NCI-H460 (cell line): ENCODE measurements at regions not wholly inside any gene's neighbourhood (a gene's known extent, or its start where the extent isn't known, plus 50 kb on each side); places are given as distances from the start of the nearest gene placed in this dataset.

Experiments
- DNase-seq: peaks from one replicate; pipeline ENCODE4 v3.0.0-alpha.2; 2016; ENCODE audit warnings: low read depth; ENCODE audit errors: extremely low read depth

DNA sequence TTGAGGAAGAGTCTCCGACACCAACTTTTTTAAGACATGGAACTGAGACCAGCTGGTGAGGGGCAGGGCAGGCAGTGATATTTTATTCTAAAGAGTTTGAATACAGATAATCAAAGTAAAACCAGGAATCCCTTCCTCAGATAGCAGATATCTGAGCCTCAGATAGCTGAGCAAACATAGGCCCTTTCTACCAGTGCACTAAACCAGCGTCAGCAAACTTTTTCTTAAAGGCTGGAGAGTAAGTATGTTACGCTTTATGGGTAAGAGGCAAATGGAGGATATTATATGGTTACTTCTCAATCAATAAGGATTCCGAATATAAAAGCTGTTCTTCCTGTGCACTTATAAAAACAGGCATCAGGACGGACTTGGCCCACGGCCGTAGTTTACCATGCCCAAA, 73.9 kb downstream of the WNT5A start:
- no peak for DNase-seq

DNA sequence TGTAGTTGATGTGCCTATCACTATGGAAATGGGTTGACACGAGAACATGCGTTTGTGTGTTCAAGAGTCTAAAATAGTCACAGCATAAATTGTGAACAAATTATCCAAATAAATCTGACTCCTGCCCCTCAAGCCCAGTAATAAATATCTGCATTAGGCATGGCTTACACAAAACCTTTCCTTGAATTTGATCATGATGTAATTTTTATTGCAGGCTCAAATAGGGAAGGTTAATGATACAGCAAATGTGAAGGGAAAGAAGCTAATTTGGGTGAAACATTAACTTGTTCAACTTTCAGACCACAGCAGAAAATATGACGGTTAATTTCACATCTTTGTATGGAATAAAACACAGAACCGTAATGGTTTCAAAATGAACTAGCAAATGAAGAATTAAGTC, 74.6 kb downstream of the WNT5A start:
- DNase-seq = no peak

DNA sequence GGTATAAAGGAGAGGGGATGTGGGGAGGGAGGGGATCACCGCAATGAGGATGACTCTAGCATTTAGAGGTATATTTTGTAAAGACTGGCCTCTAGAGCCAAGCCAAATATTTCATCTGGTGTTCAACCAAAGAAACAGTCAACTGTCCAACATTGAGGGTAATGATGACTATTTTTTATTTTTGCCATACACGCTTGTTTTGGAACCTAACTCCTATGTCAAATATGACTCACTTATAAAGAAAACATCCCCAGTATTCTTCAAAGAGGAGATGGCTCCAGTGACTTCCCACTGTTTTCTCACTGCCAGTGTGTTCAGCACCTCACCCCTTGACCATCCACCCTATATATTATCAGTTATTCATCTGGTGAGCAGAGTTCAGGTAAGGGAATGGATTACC, 77.3 kb downstream of the WNT5A start:
- no peak for DNase-seq

DNA sequence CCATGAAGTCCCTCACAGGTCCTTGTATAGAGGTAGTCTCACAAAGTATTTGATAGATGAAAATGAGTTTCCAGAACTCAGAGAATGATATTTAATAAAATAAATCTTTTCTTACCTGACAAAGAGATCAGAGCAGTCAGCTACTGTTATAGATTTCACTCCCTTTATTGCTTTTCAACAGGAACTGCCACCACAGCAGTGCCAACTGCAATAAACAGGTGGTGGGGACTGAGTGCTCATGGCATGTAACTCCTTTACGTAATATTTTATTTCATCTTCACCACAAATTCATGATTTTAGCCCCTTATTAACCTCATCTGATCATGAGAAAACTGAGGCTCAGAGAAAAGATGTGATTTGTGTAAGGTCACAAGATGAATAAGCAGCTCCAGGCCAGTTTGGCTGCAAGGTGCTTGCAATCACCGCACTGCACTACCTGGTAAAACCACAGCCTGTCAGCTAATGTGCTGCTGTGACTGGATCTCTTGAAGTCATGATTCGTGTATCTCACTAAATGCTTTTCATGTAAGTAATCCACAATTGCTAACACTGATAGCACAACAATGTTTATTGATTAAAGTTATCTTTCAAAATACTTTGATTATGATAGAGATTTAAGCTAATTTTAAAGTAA, 78.8 kb downstream of the WNT5A start:
- DNase-seq = no peak

DNA sequence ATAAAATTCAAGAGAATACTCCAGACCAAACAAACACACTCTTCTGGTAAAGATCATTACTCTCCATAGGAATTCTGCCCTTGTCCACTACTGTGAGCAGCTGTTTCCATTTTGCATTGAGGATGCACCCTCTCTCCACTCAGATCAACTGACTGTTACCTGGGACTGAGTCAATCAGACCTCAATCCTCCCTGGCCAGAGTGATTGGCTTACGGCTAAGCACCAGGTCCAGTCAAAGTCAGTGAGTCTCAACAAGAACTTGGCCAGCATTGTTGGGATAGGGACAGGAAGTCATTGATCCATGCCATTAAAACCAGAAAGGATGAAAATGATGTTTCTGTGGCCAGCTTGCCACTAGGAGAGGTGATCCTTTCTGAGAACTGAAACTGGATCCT, 79.7 kb downstream of the WNT5A start:
- DNase-seq = no peak

- no peak for DNase-seq
Measured at GRCh38 chr3:55406696-55407425, 80.2 kb downstream of the WNT5A start.

- DNase-seq = no peak
Measured at GRCh38 chr3:55405436-55405835, 81.7 kb downstream of the WNT5A start.

- DNase-seq = no peak
Measured at GRCh38 chr3:55402886-55403609, 84.1 kb downstream of the WNT5A start.

GRCh38 chr3:55380561-55380960, 106.5 kb downstream of the WNT5A start:
- DNase-seq = no peak

- DNase-seq = no peak
Measured at GRCh38 chr3:55376753-55377347, 110.3 kb downstream of the WNT5A start.

GRCh38 chr3:55373423-55373822, 113.7 kb downstream of the WNT5A start:
- no peak for DNase-seq

DNA sequence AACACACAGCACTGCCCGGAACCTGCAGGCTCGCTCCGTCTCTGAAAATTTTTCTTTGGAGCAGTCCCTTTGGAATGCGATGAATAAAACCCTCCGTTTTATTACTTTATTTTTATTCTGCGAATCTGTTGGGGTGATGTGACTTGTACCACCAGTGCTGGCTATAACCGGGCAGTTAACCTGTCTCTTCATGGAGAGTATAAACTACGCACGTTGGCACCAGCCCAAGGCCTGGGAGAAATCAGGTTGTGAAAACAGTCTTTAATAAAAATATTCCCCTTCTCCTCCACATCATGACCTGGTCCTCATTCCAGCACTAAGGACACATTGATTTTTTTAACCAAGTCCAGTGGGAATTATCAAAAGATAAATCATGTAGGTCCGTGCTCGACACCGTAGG, 116.8 kb downstream of the WNT5A start:
- DNase-seq = no peak

DNA sequence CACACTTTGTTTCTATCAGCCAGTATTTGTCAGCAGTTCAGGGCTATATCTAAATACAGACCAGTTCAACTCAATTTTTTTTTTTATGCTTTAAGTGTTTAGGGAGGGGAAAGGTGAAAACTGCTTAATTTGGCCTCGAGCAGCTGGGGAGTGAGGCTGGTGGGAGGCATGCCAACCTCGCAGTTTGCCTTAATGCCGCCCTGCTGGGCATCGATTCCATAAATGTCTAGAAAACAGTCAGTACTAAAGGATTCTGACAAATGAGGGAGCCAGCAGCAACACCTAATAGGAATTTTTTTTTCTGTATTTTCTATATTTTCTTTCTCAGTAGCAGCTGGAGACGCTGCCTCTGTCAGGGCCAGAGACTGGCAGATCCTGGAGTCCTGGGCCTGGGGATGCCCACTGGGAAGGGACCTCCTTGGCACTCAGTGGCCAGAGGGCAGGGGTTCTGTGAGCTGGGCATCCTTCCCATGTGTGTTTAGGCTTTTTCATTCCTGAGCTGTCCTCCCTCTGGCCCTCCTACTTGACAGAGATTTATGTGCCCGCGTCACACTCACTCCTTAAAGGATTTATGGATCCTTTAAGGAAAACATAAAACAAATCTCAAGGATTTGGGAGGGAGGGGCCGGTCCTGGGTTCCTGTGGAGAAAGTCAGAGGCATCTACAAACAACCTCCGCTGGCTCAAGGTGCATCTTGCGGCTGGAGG, 117.8 kb downstream of the WNT5A start:
- no peak for DNase-seq

DNA sequence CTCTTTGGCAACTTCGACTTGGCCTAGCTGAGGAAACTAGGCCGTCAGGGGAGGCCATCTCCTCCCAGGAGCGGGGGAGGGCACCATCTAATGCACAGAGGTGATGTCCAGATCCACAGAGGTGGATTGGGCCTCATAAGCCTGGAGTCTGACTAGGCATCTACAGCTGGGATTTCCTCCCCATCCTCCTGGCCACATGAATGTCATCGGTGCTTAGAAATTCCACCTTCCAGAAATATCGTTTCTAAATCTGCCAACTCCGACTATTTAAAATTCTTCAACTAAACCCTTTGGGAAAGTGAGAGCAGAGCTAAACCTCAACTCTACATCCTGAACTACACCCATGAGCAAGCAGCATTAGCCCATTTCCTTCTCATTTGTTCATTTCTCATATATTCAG, 118.7 kb downstream of the WNT5A start:
- DNase-seq = no peak

DNA sequence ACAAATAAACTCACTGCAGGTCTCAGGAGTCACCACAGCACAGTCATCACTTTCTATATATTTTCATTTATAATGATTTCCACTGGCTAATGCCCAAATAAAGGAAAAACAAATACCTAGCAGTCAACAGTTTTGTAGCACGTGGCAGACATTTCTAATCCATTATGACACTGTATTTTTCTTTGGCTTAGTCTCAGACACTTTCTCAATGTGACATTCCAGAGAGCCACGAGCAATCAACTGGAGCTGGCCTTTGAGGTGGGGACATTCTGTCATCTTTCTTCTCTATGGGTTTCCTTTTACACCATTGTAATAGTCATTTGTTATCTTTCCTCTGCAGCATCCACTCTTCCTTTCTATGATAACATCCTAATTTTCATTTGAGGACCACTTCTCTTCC, 119.7 kb downstream of the WNT5A start:
- no peak for DNase-seq

DNA sequence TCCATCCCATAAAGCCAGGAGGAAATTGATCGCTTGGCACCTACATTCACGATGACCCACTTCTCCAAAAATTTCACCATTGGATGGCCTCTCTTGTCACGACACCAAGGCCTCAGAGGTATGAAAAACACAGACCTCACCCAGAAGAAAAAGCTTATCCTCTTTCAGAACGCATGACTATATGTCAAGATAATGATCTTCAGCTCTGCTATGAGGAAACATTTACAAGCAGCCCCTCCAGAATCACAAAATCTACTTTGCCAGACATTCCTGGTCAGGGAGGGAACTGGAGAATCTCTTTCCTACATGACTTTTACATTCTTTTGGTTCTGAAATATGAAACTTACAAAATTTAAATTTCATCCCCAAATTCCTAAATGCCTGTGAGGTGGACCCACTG, 122.7 kb downstream of the WNT5A start:
- no peak for DNase-seq

DNA sequence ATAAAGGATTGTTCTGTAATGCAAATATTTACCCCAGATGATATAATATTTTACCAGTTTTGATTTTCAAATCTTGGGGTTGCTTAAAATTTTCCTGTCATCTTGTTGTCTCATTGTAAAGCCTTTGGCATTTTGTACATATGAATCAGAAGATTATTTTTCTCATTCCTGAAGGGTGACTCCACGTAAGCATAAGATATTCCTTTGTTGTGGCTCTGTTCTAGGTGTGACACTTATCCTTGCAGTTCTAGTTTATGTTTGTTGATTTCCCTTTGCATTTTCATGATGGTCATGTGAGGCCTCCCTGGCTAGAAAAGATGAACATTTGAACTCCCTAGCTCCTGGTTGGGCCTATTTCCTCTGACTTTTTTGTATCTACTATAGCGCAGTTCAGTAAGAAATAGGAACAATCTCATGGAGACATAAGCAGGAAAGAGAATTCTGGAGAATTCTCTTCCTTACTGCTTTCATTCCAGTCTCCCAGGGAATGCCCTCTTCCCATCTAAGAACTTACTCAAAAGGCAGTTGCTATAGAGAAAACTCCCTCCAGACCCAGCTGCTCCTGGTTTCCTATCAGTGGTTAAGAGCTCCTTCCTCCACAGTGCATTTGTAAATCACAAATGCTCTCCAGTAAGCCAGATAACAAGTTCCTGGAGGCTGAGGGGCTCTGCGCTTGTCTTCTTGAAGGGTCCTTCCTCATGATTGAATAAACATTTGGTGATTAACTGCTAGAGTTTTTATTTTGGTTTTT, 124.7 kb downstream of the WNT5A start:
- no peak for DNase-seq

- no peak for DNase-seq
Measured at GRCh38 chr3:55357796-55358195, 129.3 kb downstream of the WNT5A start.

GRCh38 chr3:55352668-55353067, 134.4 kb downstream of the WNT5A start:
- DNase-seq = no peak

DNA sequence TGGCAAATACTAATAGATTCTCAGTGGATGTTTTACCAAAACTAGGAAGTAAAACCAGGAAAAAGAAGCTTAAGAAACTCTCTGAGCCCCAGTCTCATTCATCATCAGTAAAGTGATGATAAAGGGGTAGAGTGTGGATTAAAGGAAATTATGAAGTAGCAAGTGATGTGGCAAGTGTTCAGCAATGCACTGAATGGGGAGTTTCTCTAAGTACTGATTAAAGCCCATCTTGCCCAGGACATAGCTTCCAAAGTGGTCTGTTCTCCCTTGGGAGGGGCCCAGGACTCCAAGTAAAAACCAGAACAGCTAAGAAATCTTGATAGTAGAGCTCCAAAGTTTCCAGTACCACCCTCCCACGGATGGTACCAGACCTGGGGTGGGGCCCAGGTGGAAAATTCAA, 137.3 kb downstream of the WNT5A start:
- DNase-seq = no peak
